NT2/D1 (cell line): ENCODE measurements at regions not wholly inside any gene's neighbourhood (a gene's known extent, or its start where the extent isn't known, plus 50 kb on each side); places are given as distances from the start of the nearest gene placed in this dataset.
A peak's percentile ranks its signal among the peaks of the same experiment; 100 is the strongest.
"Not testable (repeated sequence)": the region's sequence is repeated elsewhere in the genome, so short reads cannot be mapped to it uniquely, and the experiment has no call there.

Source experiments
- DNase-seq: peaks from one replicate; pipeline ENCODE4 v3.0.0-alpha.2; 2011; ENCODE audit warnings: low read depth, low spot score
- H3K27me3 ChIP-seq: 2 replicates; pipeline ENCODE4 v1.6.0; 2011; ENCODE audit warnings: mild to moderate bottlenecking; ENCODE audit not compliant: insufficient read length, insufficient read depth
- H3K36me3 ChIP-seq: 2 replicates; pipeline ENCODE4 v1.6.1; 2011; ENCODE audit warnings: mild to moderate bottlenecking, low read length, mixed read lengths; ENCODE audit not compliant: insufficient read depth, insufficient read length
- H3K4me1 ChIP-seq: 2 replicates; pipeline ENCODE4 v1.5.1; 2011; ENCODE audit not compliant: insufficient read depth, insufficient read length
- H3K4me3 ChIP-seq: 2 replicates; pipeline ENCODE4 v1.5.1; 2011; ENCODE audit warnings: low read depth; ENCODE audit not compliant: insufficient read length
- H3K9ac ChIP-seq: 2 replicates; pipeline ENCODE4 v1.6.0; 2011; ENCODE audit warnings: low read depth; ENCODE audit not compliant: insufficient read length
- H3K9me3 ChIP-seq: 2 replicates; pipeline ENCODE4 v1.5.1; 2011; ENCODE audit warnings: mild to moderate bottlenecking, low read length; ENCODE audit not compliant: insufficient read depth
- SUZ12 ChIP-seq: IDR thresholded peaks from 2 replicates; pipeline ENCODE4 v1.6.1; 2011; ENCODE audit not compliant: insufficient read length, insufficient read depth; ENCODE audit errors: extremely low read depth
- YY1 ChIP-seq: IDR thresholded peaks from 2 replicates; pipeline ENCODE4 v1.6.1; 2011; ENCODE audit not compliant: insufficient read length, insufficient read depth
- ZNF274 ChIP-seq: IDR thresholded peaks from 2 replicates; pipeline ENCODE4 v1.6.1; 2011; ENCODE audit warnings: mild to moderate bottlenecking, low read depth, low read length

GRCh38 chr17:71084219-71084618 lies 914.9 kb downstream of the KCNJ2 start:
- no peaks in the 10 kb centered on the region for H3K36me3 ChIP-seq
- no peak for TF ChIP-seq ZNF274
- TF ChIP-seq SUZ12, result no peak
- no peaks in the 10 kb centered on the region for H3K9me3 ChIP-seq
- H3K27me3 ChIP-seq, result no peaks in the 10 kb centered on the region
- H3K4me1 ChIP-seq, result no peaks in the 10 kb centered on the region
- DNase-seq, result peak; percentile 35
- no peak overlapping the region for H3K9ac ChIP-seq
- no peak overlapping the region for H3K4me3 ChIP-seq

- TF ChIP-seq SUZ12 (no peak), YY1 (no peak), ZNF274 (no peak)
- Histone ChIP-seq H3K9ac (no peak overlapping the region), H3K27me3 (no peaks in the 10 kb centered on the region), H3K4me1 (no peaks in the 10 kb centered on the region), H3K36me3 (no peaks in the 10 kb centered on the region), H3K4me3 (no peak overlapping the region), H3K9me3 (no peaks in the 10 kb centered on the region)
- no peak for DNase-seq
Observed at GRCh38 chr17:71084838-71085237, 915.5 kb downstream of the KCNJ2 start.

- H3K9ac ChIP-seq, result no peak overlapping the region
- no peaks in the 10 kb centered on the region for H3K9me3 ChIP-seq
- H3K4me3 ChIP-seq, result no peak overlapping the region
- H3K36me3 ChIP-seq, result no peaks in the 10 kb centered on the region
- no peaks in the 10 kb centered on the region for H3K27me3 ChIP-seq
- DNase-seq, result peak; percentile 61
- no peaks in the 10 kb centered on the region for H3K4me1 ChIP-seq
- TF ChIP-seq SUZ12 (no peak), ZNF274 (no peak), YY1 (no peak)
Observed at GRCh38 chr17:71085238-71086033, 916.1 kb downstream of the KCNJ2 start.

GRCh38 chr17:71089431-71089830 lies 920.1 kb downstream of the KCNJ2 start:
- Histone ChIP-seq H3K27me3 (no peaks in the 10 kb centered on the region), H3K4me1 (no peaks in the 10 kb centered on the region), H3K4me3 (no peak overlapping the region), H3K9ac (no peak overlapping the region), H3K36me3 (no peaks in the 10 kb centered on the region), H3K9me3 (no peaks in the 10 kb centered on the region)
- no peak for DNase-seq
- TF ChIP-seq ZNF274 (no peak), YY1 (no peak), SUZ12 (no peak)

GRCh38 chr17:71098071-71098470 lies 928.7 kb downstream of the KCNJ2 start:
- no peak for TF ChIP-seq SUZ12
- TF ChIP-seq ZNF274, result no peak
- no peak for TF ChIP-seq YY1
- no peaks in the 10 kb centered on the region for H3K4me1 ChIP-seq
- H3K36me3 ChIP-seq, result no peaks in the 10 kb centered on the region
- H3K4me3 ChIP-seq, result no peak overlapping the region
- H3K9ac ChIP-seq, result no peak overlapping the region
- DNase-seq, result no peak
- H3K9me3 ChIP-seq, result no peaks in the 10 kb centered on the region
- H3K27me3 ChIP-seq, result no peaks in the 10 kb centered on the region

- Histone ChIP-seq H3K4me1 (no peaks in the 10 kb centered on the region), H3K4me3 (no peak overlapping the region), H3K9ac (no peak overlapping the region), H3K27me3 (no peaks in the 10 kb centered on the region), H3K9me3 (no peaks in the 10 kb centered on the region), H3K36me3 (no peaks in the 10 kb centered on the region)
- no peak for DNase-seq
- no peak for TF ChIP-seq SUZ12
Observed at GRCh38 chr17:71099003-71099714, 929.8 kb downstream of the KCNJ2 start.

GRCh38 chr17:71102777-71103176 lies 933.4 kb downstream of the KCNJ2 start:
- TF ChIP-seq ZNF274, result no peak
- no peak for TF ChIP-seq YY1
- TF ChIP-seq SUZ12, result no peak
- Histone ChIP-seq H3K4me1 (no peaks in the 10 kb centered on the region), H3K27me3 (no peaks in the 10 kb centered on the region), H3K36me3 (no peaks in the 10 kb centered on the region), H3K9ac (no peak overlapping the region), H3K9me3 (no peaks in the 10 kb centered on the region), H3K4me3 (no peak overlapping the region)
- no peak for DNase-seq

- Histone ChIP-seq H3K4me3 (no peak overlapping the region), H3K36me3 (no peaks in the 10 kb centered on the region), H3K9me3 (no peaks in the 10 kb centered on the region), H3K27me3 (no peaks in the 10 kb centered on the region), H3K9ac (no peak overlapping the region), H3K4me1 (no peaks in the 10 kb centered on the region)
- TF ChIP-seq SUZ12 (no peak), YY1 (no peak), ZNF274 (no peak)
- no peak for DNase-seq
Observed at GRCh38 chr17:71104225-71104624, 934.9 kb downstream of the KCNJ2 start.

GRCh38 chr17:71106056-71106455 lies 936.7 kb downstream of the KCNJ2 start:
- H3K36me3 ChIP-seq, H3K9ac ChIP-seq, DNase-seq, H3K4me3 ChIP-seq, H3K9me3 ChIP-seq, H3K4me1 ChIP-seq, H3K27me3 ChIP-seq: not testable (repeated sequence)
